Gastrocnemius medialis (tissue), 4 donors: ENCODE measurements at regions not wholly inside any gene's neighbourhood (a gene's known extent, or its start where the extent isn't known, plus 50 kb on each side); places are given as distances from the start of the nearest gene placed in this dataset.

ENCODE experiments used
- ATAC-seq, 2 donors: fragments of 150-250 bp; one replicate each; pipeline ENCODE4 v1.9.1; 2016
- DNase-seq, 2 donors: peaks; one replicate each; pipeline ENCODE4 v3.0.0-alpha.2; 2019
- H3K27ac ChIP-seq, 4 donors: fragments of 200-600 bp; sonication (generic); 1 replicate in 1 of 4; 2 replicates in 3 of 4; pipeline ENCODE4 v1.5.1; 2016 to 2018; ENCODE audit warnings: mild to moderate bottlenecking in 2 of 4, moderate library complexity in 1 of 4
- H3K27me3 ChIP-seq, 3 donors: fragments of 200-600 bp; sonication (generic) in 2 of 3; 1 replicate in 1 of 3; 2 replicates in 2 of 3; pipeline versions ENCODE4 v1.5.1 to v1.6.0; 2016 to 2019; ENCODE audit warnings: mild to moderate bottlenecking in 1 of 3, moderate library complexity in 1 of 3
- H3K36me3 ChIP-seq, 2 donors: fragments of 200-600 bp; sonication (generic) in 1 of 2; one replicate each; pipeline ENCODE4 v1.5.1; 2017 to 2018
- H3K4me1 ChIP-seq, 2 donors: fragments of 200-600 bp; sonication (generic) in 1 of 2; one replicate each; pipeline ENCODE4 v1.5.1; 2016 to 2017; ENCODE audit warnings: mild to moderate bottlenecking in 2 of 2
- H3K4me3 ChIP-seq, 4 donors: fragments of 200-600 bp; sonication (generic) in 3 of 4; 1 replicate in 1 of 4; 2 replicates in 3 of 4; pipeline ENCODE4 v1.5.1; 2016 to 2019; ENCODE audit warnings: mild to moderate bottlenecking in 2 of 4
- H3K9me3 ChIP-seq, 3 donors: fragments of 200-600 bp; sonication (generic) in 2 of 3; 1 replicate in 1 of 3; 2 replicates in 2 of 3; pipeline ENCODE4 v1.5.1; 2016 to 2019
- CTCF ChIP-seq, 5 experiments: fragments of 450-650 bp in 3 of 5; fragments of 200-600 bp in 2 of 5; sonication (generic) in 2 of 5; IDR thresholded peaks in 4 of 5; conservative IDR thresholded peaks in 1 of 5; 1 replicate in 4 of 5; 2 replicates in 1 of 5; pipeline ENCODE4 v1.5.1; 2016 to 2019; ENCODE audit warnings: antibody characterized with exemption in 5 of 5, mild to moderate bottlenecking in 3 of 5, moderate library complexity in 3 of 5
- POLR2A ChIP-seq, 2 donors: fragments of 450-650 bp; IDR thresholded peaks; one replicate each; pipeline ENCODE4 v1.6.1; 2017; ENCODE audit warnings: antibody characterized with exemption in 2 of 2, mild to moderate bottlenecking in 2 of 2, moderate library complexity in 2 of 2
- in situ Hi-C, 4 donors: fragments of 200-750 bp; cut with MboI; loops; one replicate each; pipeline versions ENCODE4 v1.15.0 to v1.8.0; 2017; ENCODE audit warnings: low sequenced_read_pairs in 4 of 4
- intact Hi-C: fragments of 100-400 bp; cut with DNase I; formaldehyde crosslinking; loops from one replicate; pipeline ENCODE4 v1.15.1; 2023; ENCODE audit warnings: low total_unique reads

GRCh38 chr13:73142071-73142470 is 83.3 kb downstream of the KLF5 start:
- peaks cover 0 to 7% of the 10 kb centered on the region in 2 donors for H3K4me1 ChIP-seq
- TF ChIP-seq CTCF (IDR thresholded peaks at IDR 0.05 in 4 of 5, conservative IDR thresholded peaks at IDR 0.05 in 1 of 5) (no peak), POLR2A (IDR thresholded peaks at IDR 0.05) (no peak)
- no peaks in the 10 kb centered on the region for H3K27me3 ChIP-seq
- H3K9me3 ChIP-seq = no peaks in the 10 kb centered on the region
- H3K36me3 ChIP-seq = no peaks in the 10 kb centered on the region
- intact Hi-C loops (no loop called here), in situ Hi-C loops (no loop called here)
- no peak overlapping the region for H3K27ac ChIP-seq
- ATAC-seq (no peak), DNase-seq (no peak)
- no peak overlapping the region for H3K4me3 ChIP-seq

- TF ChIP-seq CTCF (IDR thresholded peaks at IDR 0.05 in 4 of 5, conservative IDR thresholded peaks at IDR 0.05 in 1 of 5) = no peak
- TF ChIP-seq POLR2A (IDR thresholded peaks at IDR 0.05) = no peak
- ATAC-seq (no peak), DNase-seq (no peak)
- no peaks in the 10 kb centered on the region for H3K36me3 ChIP-seq
- intact Hi-C loops (no loop called here), in situ Hi-C loops (no loop called here)
- H3K9me3 ChIP-seq = no peaks in the 10 kb centered on the region
- no peak overlapping the region for H3K27ac ChIP-seq
- peaks cover 0 to 7% of the 10 kb centered on the region in 2 donors for H3K4me1 ChIP-seq
- H3K4me3 ChIP-seq = no peak overlapping the region
- H3K27me3 ChIP-seq = no peaks in the 10 kb centered on the region
These were observed 82.5 kb downstream of the KLF5 start for GRCh38 chr13:73141292-73141771.

DNA sequence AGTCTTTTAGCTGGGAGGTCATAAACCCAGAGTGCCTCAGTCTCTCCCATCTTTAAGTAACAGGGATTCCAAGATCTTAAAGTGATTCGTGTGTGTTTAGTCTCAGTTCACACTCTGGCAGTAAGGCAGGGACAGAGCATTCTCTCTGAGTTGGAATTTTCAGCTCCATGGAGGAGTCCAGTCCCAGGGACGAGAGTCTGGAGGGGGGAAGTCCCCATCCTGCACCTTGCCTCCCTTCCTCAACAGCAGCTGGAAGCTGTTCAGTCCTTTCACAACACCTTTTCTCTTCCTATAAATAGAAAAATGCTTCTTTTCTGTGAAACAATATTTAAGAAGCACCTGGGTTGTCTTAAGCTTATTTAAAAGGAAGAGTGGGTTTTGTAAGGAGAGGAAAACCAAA is 82.0 kb downstream of the KLF5 start:
- intact Hi-C loops = no loop called here
- Histone ChIP-seq H3K4me3 (no peak overlapping the region), H3K36me3 (no peaks in the 10 kb centered on the region), H3K4me1 (peaks cover 0 to 7% of the 10 kb centered on the region in 2 donors), H3K27ac (no peak overlapping the region), H3K9me3 (no peaks in the 10 kb centered on the region), H3K27me3 (no peaks in the 10 kb centered on the region)
- TF ChIP-seq CTCF (IDR thresholded peaks at IDR 0.05 in 4 of 5, conservative IDR thresholded peaks at IDR 0.05 in 1 of 5) (no peak), POLR2A (IDR thresholded peaks at IDR 0.05) (no peak)
- DNase-seq (no peak), ATAC-seq (no peak)
- in situ Hi-C loops = no loop called here

- H3K4me3 ChIP-seq = no peak overlapping the region
- H3K27me3 ChIP-seq = no peaks in the 10 kb centered on the region
- H3K4me1 ChIP-seq = peaks cover 0 to 7% of the 10 kb centered on the region in 2 donors
- DNase-seq (no peak), ATAC-seq (no peak)
- no peaks in the 10 kb centered on the region for H3K36me3 ChIP-seq
- H3K27ac ChIP-seq = no peak overlapping the region
- TF ChIP-seq POLR2A (IDR thresholded peaks at IDR 0.05) = no peak
- TF ChIP-seq CTCF (IDR thresholded peaks at IDR 0.05 in 4 of 5, conservative IDR thresholded peaks at IDR 0.05 in 1 of 5) = no peak
- intact Hi-C loops = no loop called here
- H3K9me3 ChIP-seq = peaks cover 0 to 5% (median 0%) of the 10 kb centered on the region in 3 donors
- in situ Hi-C loops = no loop called here
These were observed 80.1 kb downstream of the KLF5 start for GRCh38 chr13:73138638-73139491.
